Ovary (tissue), 7 donors: ENCODE measurements at regions not wholly inside any gene's neighbourhood (a gene's known extent, or its start where the extent isn't known, plus 50 kb on each side); places are given as distances from the start of the nearest gene placed in this dataset.

ENCODE experiments used
- DNase-seq, 5 donors: peaks; one replicate each; pipeline ENCODE4 v3.0.0-alpha.2; 2019 to 2020
- H3K27ac ChIP-seq, 2 donors: fragments of 200-600 bp; one replicate each; pipeline versions ENCODE4 v1.5.1 to v1.8.0; 2019 to 2022
- H3K27me3 ChIP-seq: fragments of 200-600 bp; one replicate; pipeline ENCODE4 v1.8.0; 2022
- H3K36me3 ChIP-seq: fragments of 200-600 bp; sonication (generic); one replicate; pipeline ENCODE4 v1.5.1; 2019
- H3K4me1 ChIP-seq: one replicate; pipeline ENCODE4 v1.8.1; 2013; ENCODE audit warnings: mild to moderate bottlenecking, moderate library complexity; ENCODE audit not compliant: insufficient read depth
- H3K4me3 ChIP-seq: fragments of 200-600 bp; sonication (generic); one replicate; pipeline ENCODE4 v1.5.1; 2017
- H3K9me3 ChIP-seq, 2 donors: fragments of 200-600 bp in 1 of 2; sonication (generic) in 1 of 2; one replicate each; pipeline versions ENCODE4 v1.5.1 to v1.8.1; 2013 to 2019; ENCODE audit warnings: mild to moderate bottlenecking in 1 of 2, moderate library complexity in 1 of 2
- CTCF ChIP-seq, 3 donors: fragments of 450-650 bp in 2 of 3; fragments of 200-600 bp in 1 of 3; IDR thresholded peaks; one replicate each; pipeline versions ENCODE4 v1.5.1 to v1.8.0; 2016 to 2022; ENCODE audit warnings: antibody characterized with exemption in 3 of 3, mild to moderate bottlenecking in 1 of 3
- EP300 ChIP-seq: sonication (generic); formaldehyde crosslinking; IDR thresholded peaks from one replicate; pipeline ENCODE4 v1.6.1; 2017; ENCODE audit warnings: antibody characterized with exemption
- POLR2A ChIP-seq: fragments of 450-650 bp; IDR thresholded peaks from one replicate; pipeline ENCODE4 v1.6.1; 2017; ENCODE audit warnings: antibody characterized with exemption, mild to moderate bottlenecking, moderate library complexity
- WGBS, 3 donors: extraction: QIAGEN DNeasy Blood & Tissue Kit in 1 of 3; methylation state at CpG; one replicate each; pipeline versions ENCODE4 v1.1.5 to v1.1.7; 2013 to 2017; 5-methylcytosine and 5-hydroxymethylcytosine counted together
- intact Hi-C, 4 donors: fragments of 100-400 bp; cut with DNase I; formaldehyde crosslinking; loops; one replicate each; pipeline versions ENCODE4 v1.11.0 to v1.15.1; 2022 to 2023
- donor health status: DM: no; HTN: no; CAD: no; lungs with moderate emphysema.
- donor health status: DM: no; HTN: no; CAD: no.
- donor health status: Bipolar disorder and iron deficiency.
- donor health status: DM: no; HTN: no; CAD: no.
- donor health status: DM: yes; HTN: yes; CAD: no.

GRCh38 chr6:125679651-125680050, 69.8 kb upstream of the HEY2 start:
- H3K27me3 ChIP-seq: no peaks in the 10 kb centered on the region
- intact Hi-C loops: no loop called here

GRCh38 chr6:125682939-125683338, 66.5 kb upstream of the HEY2 start:
- DNase-seq: no peak
- intact Hi-C loops: no loop called here

More at GRCh38 chr6:125679651-125680050, 69.8 kb upstream of the HEY2 start:
- Histone ChIP-seq H3K36me3 (no peaks in the 10 kb centered on the region), H3K9me3 (no peaks in the 10 kb centered on the region), H3K4me3 (no peak overlapping the region), H3K4me1 (peaks cover 3% of the 10 kb centered on the region), H3K27ac (no peak overlapping the region)
- 24 to 43% (median 31%) methylated on average over 2 of the region's 2 CpGs for WGBS, 3 donors
- TF ChIP-seq EP300 (no peak), CTCF (IDR thresholded peaks at IDR 0.05) (no peak), POLR2A (no peak)
- no peak for DNase-seq

GRCh38 chr6:125688138-125688537, 61.3 kb upstream of the HEY2 start:
- no peak for DNase-seq
- Histone ChIP-seq H3K4me3 (no peak overlapping the region), H3K27me3 (no peaks in the 10 kb centered on the region), H3K27ac (no peak overlapping the region), H3K36me3 (no peaks in the 10 kb centered on the region), H3K4me1 (no peaks in the 10 kb centered on the region), H3K9me3 (no peaks in the 10 kb centered on the region)
- 94 to 98% (median 97%) methylated on average over 1 of the region's 1 CpG for WGBS, 3 donors
- intact Hi-C loops: no loop called here
- no peak for TF ChIP-seq EP300
- TF ChIP-seq CTCF (IDR thresholded peaks at IDR 0.05): no peak

More at GRCh38 chr6:125682939-125683338, 66.5 kb upstream of the HEY2 start:
- H3K4me3 ChIP-seq: no peak overlapping the region
- H3K9me3 ChIP-seq: no peaks in the 10 kb centered on the region
- peaks cover 1% of the 10 kb centered on the region for H3K4me1 ChIP-seq
- TF ChIP-seq EP300 (no peak), CTCF (IDR thresholded peaks at IDR 0.05) (no peak), POLR2A (no peak)
- no peak overlapping the region for H3K27ac ChIP-seq
- H3K27me3 ChIP-seq: no peaks in the 10 kb centered on the region
- H3K36me3 ChIP-seq: no peaks in the 10 kb centered on the region

- Histone ChIP-seq H3K4me1 (no peaks in the 10 kb centered on the region), H3K9me3 (no peaks in the 10 kb centered on the region), H3K36me3 (no peaks in the 10 kb centered on the region), H3K4me3 (no peak overlapping the region), H3K27ac (no peak overlapping the region), H3K27me3 (no peaks in the 10 kb centered on the region)
- no peak for DNase-seq
- 0 to 4% (median 0%) methylated on average over 1 of the region's 1 CpG for WGBS, 3 donors
- no peak for TF ChIP-seq CTCF (IDR thresholded peaks at IDR 0.05)
- no peak for TF ChIP-seq POLR2A
- no peak for TF ChIP-seq EP300
- intact Hi-C loops: no loop called here
These were observed 56.0 kb upstream of the HEY2 start for GRCh38 chr6:125693480-125693879.

GRCh38 chr6:125699591-125699990, 49.8 kb upstream of the HEY2 start:
- intact Hi-C loops: no loop called here
- no peak overlapping the region for H3K27ac ChIP-seq

More at GRCh38 chr6:125699591-125699990, 49.8 kb upstream of the HEY2 start:
- no peaks in the 10 kb centered on the region for H3K9me3 ChIP-seq
- H3K4me1 ChIP-seq: no peaks in the 10 kb centered on the region
- no peak overlapping the region for H3K4me3 ChIP-seq
- no peaks in the 10 kb centered on the region for H3K36me3 ChIP-seq
- no peak for DNase-seq
- TF ChIP-seq POLR2A (no peak), EP300 (no peak), CTCF (IDR thresholded peaks at IDR 0.05) (no peak)
- 80 to 89% (median 87%) methylated on average over 4 of the region's 4 CpGs for WGBS, 3 donors
- H3K27me3 ChIP-seq: no peaks in the 10 kb centered on the region
